H1 (cell line): ENCODE measurements at regions not wholly inside any gene's neighbourhood (a gene's known extent, or its start where the extent isn't known, plus 50 kb on each side); places are given as distances from the start of the nearest gene placed in this dataset.

Experiments
- CTCF ChIA-PET: fragments of 300-600 bp; sonication (Branson Sonifier 250); formaldehyde crosslinking; loops from one replicate; lab custom pipeline; 2021; ENCODE audit not compliant: partially characterized antibody; lab: Charles Lee
- POLR2A ChIA-PET: fragments of 300-600 bp; sonication (Branson Sonifier 250); formaldehyde crosslinking; loops from one replicate; lab custom pipeline; 2021; ENCODE audit warnings: inconsistent platforms; ENCODE audit not compliant: partially characterized antibody; lab: Charles Lee
- DNase-seq, 2 experiments: peaks; one replicate each; pipeline versions ENCODE4 v3.0.0 to v3.0.0-alpha.2; 2010 to 2022; ENCODE audit warnings: low spot score in 2 of 2, low read depth in 1 of 2, mixed read lengths in 1 of 2
- FAIRE-seq: peaks from 2 replicates; lab custom pipeline; 2011; peaks lifted over from hg19 to GRCh38; lab: Jason Lieb, UNC
- H2AFZ ChIP-seq: 2 replicates; pipeline ENCODE4 v1.8.1; 2012; ENCODE audit warnings: low read length, inconsistent platforms
- H2AK5ac ChIP-seq: 2 replicates; pipeline ENCODE4 v1.6.1; 2013; ENCODE audit warnings: low read depth, low read length
- H2BK120ac ChIP-seq: replicated peaks from 2 replicates; pipeline ENCODE3; 2013; ENCODE audit warnings: low read depth, low read length, inconsistent platforms
- H2BK12ac ChIP-seq: 2 replicates; pipeline ENCODE4 v1.6.1; 2013; ENCODE audit warnings: low read depth, low read length
- H2BK15ac ChIP-seq: 2 replicates; pipeline ENCODE4 v1.6.1; 2013; ENCODE audit warnings: low read length
- H2BK20ac ChIP-seq: 2 replicates; pipeline ENCODE4 v1.6.1; 2013; ENCODE audit warnings: low read length
- H2BK5ac ChIP-seq: 2 replicates; pipeline ENCODE4 v1.6.1; 2013; ENCODE audit warnings: low read depth, low read length
- H3K14ac ChIP-seq: 2 replicates; pipeline ENCODE4 v1.6.1; 2013; ENCODE audit warnings: inconsistent platforms; ENCODE audit not compliant: insufficient read length
- H3K18ac ChIP-seq: 2 replicates; pipeline ENCODE4 v1.6.1; 2013; ENCODE audit warnings: low read length; ENCODE audit errors: extremely low read depth
- H3K23ac ChIP-seq: 2 replicates; pipeline ENCODE4 v1.6.1; 2013; ENCODE audit warnings: inconsistent platforms; ENCODE audit not compliant: insufficient read length
- H3K23me2 ChIP-seq: 2 replicates; pipeline ENCODE4 v1.6.1; 2013; ENCODE audit warnings: low read depth, low read length
- H3K27ac ChIP-seq: 2 replicates; pipeline ENCODE4 v1.6.1; 2011; ENCODE audit warnings: low read depth, low read length, inconsistent platforms
- H3K27me3 ChIP-seq, 4 experiments: replicated peaks in 1 of 4; 1 replicate in 1 of 4; 2 replicates in 3 of 4; pipeline versions ENCODE4 v1.6.1 to v1.8.1; 2011 to 2013; ENCODE audit warnings: low read length in 3 of 4, mild to moderate bottlenecking in 3 of 4, inconsistent platforms in 2 of 4, mixed read lengths in 2 of 4, moderate library complexity in 1 of 4; ENCODE audit not compliant: control insufficient read depth in 3 of 4, insufficient read depth in 3 of 4; ENCODE audit errors: extremely low read depth in 1 of 4
- H3K36me3 ChIP-seq, 4 experiments: 2 replicates each; pipeline versions ENCODE4 v1.6.1 to v1.8.1; 2011 to 2013; ENCODE audit warnings: mild to moderate bottlenecking in 4 of 4, low read length in 3 of 4, moderate library complexity in 2 of 4, control low read depth in 1 of 4, inconsistent platforms in 1 of 4; ENCODE audit not compliant: insufficient read depth in 4 of 4, control insufficient read depth in 2 of 4
- H3K4ac ChIP-seq: replicated peaks from 2 replicates; pipeline ENCODE3; 2013; ENCODE audit warnings: low read length, low read depth, mixed read lengths, inconsistent platforms; ENCODE audit not compliant: insufficient read length
- H3K4me1 ChIP-seq, 4 experiments: replicated peaks in 1 of 4; 1 replicate in 1 of 4; 2 replicates in 3 of 4; pipeline versions ENCODE4 v1.6.1 to v1.8.1; 2011 to 2013; ENCODE audit warnings: low read length in 3 of 4, inconsistent platforms in 2 of 4, mixed read lengths in 1 of 4; ENCODE audit not compliant: insufficient read depth in 4 of 4, control insufficient read depth in 3 of 4
- H3K4me2 ChIP-seq, 2 experiments: 2 replicates each; pipeline versions ENCODE4 v1.6.1 to v1.8.1; 2011 to 2013; ENCODE audit warnings: low read depth in 2 of 2, low read length in 2 of 2, control low read depth in 1 of 2, inconsistent platforms in 1 of 2, mild to moderate bottlenecking in 1 of 2; ENCODE audit not compliant: insufficient read depth in 1 of 2
- H3K4me3 ChIP-seq, 4 experiments: fragments of 200-600, 300-600 bp in 1 of 4; sonication (generic), shearing (Covaris generic), sonication (Bioruptor Twin) in 1 of 4; 2 replicates each; pipeline versions ENCODE4 v1.5.1 to v1.8.1; 2011 to 2016; ENCODE audit warnings: low read length in 4 of 4, low read depth in 3 of 4, control low read depth in 2 of 4, inconsistent platforms in 2 of 4, mild to moderate bottlenecking in 2 of 4, mixed read lengths in 1 of 4, moderate library complexity in 1 of 4; ENCODE audit not compliant: insufficient read depth in 2 of 4; ENCODE audit errors: extremely low read depth in 1 of 4
- H3K56ac ChIP-seq: replicated peaks from 2 replicates; pipeline ENCODE3; 2013; ENCODE audit warnings: low read depth, mild to moderate bottlenecking, mixed read lengths, low read length, inconsistent platforms; ENCODE audit not compliant: insufficient read length
- H3K79me1 ChIP-seq: 2 replicates; pipeline ENCODE4 v1.6.1; 2013; ENCODE audit warnings: low read depth, low read length, control low read depth
- H3K79me2 ChIP-seq, 2 experiments: 2 replicates each; pipeline versions ENCODE4 v1.6.1 to v1.8.1; 2012 to 2013; ENCODE audit warnings: low read length in 2 of 2, mild to moderate bottlenecking in 2 of 2, inconsistent platforms in 1 of 2; ENCODE audit not compliant: insufficient read depth in 2 of 2, control insufficient read depth in 1 of 2
- H3K9ac ChIP-seq, 4 experiments: replicated peaks in 1 of 4; 1 replicate in 1 of 4; 2 replicates in 3 of 4; pipeline versions ENCODE4 v1.6.1 to v1.8.1; 2011 to 2013; ENCODE audit warnings: low read depth in 3 of 4, low read length in 3 of 4, control low read depth in 2 of 4, mild to moderate bottlenecking in 2 of 4, moderate library complexity in 2 of 4, inconsistent platforms in 1 of 4; ENCODE audit errors: extremely low read depth in 1 of 4
- H3K9me3 ChIP-seq, 2 experiments: 2 replicates each; pipeline versions ENCODE4 v1.6.1 to v1.8.1; 2012 to 2013; ENCODE audit warnings: mild to moderate bottlenecking in 2 of 2, moderate library complexity in 2 of 2, control low read depth in 1 of 2, inconsistent platforms in 1 of 2, low read depth in 1 of 2, low read length in 1 of 2, mixed read lengths in 1 of 2; ENCODE audit not compliant: insufficient read depth in 2 of 2
- H4K20me1 ChIP-seq, 2 experiments: replicated peaks in 1 of 2; 2 replicates each; pipeline versions ENCODE3 to v1.8.1; 2011 to 2013; ENCODE audit warnings: inconsistent platforms in 2 of 2, low read length in 2 of 2, mild to moderate bottlenecking in 1 of 2; ENCODE audit not compliant: insufficient read depth in 2 of 2, control insufficient read depth in 1 of 2
- H4K5ac ChIP-seq: 2 replicates; pipeline ENCODE4 v1.6.1; 2013; ENCODE audit warnings: low read length, low read depth, mixed read lengths, inconsistent platforms; ENCODE audit not compliant: insufficient read length
- H4K8ac ChIP-seq: 2 replicates; pipeline ENCODE4 v1.8.0; 2013; ENCODE audit warnings: mild to moderate bottlenecking, moderate library complexity, low read length, inconsistent platforms; ENCODE audit not compliant: insufficient read depth; ENCODE audit errors: extremely low read depth
- H4K91ac ChIP-seq: replicated peaks from 2 replicates; pipeline ENCODE3; 2013; ENCODE audit warnings: low read length, mixed read lengths, inconsistent platforms; ENCODE audit not compliant: insufficient read length
- CBX8 ChIP-seq: fragments of 300-800, 300-1000 bp; sonication (generic); IDR thresholded peaks from 2 replicates; pipeline ENCODE4 v1.7.1; 2016; ENCODE audit warnings: low read depth, low read length, borderline replicate concordance
- CHD1 ChIP-seq: IDR thresholded peaks from 2 replicates; pipeline ENCODE4 v1.6.1; 2012; ENCODE audit warnings: low read depth, low read length, improper control_type of control experiment
- CHD2 ChIP-seq: IDR thresholded peaks from 2 replicates; pipeline ENCODE4 v1.6.1; 2012; ENCODE audit warnings: low read length, improper control_type of control experiment
- EZH2 ChIP-seq: fragments of 200-600 bp; sonication (generic); IDR thresholded peaks from 2 replicates; pipeline ENCODE4 v1.7.1; 2012; ENCODE audit warnings: low read depth, mild to moderate bottlenecking, moderate library complexity, low read length, inconsistent platforms; ENCODE audit not compliant: severe bottlenecking
- FOSL1 ChIP-seq: IDR thresholded peaks from 2 replicates; pipeline ENCODE4 v1.6.1; 2011; ENCODE audit warnings: mild to moderate bottlenecking, low read depth, low read length, moderate library complexity; ENCODE audit not compliant: insufficient read depth
- GTF2F1 ChIP-seq: IDR thresholded peaks from 2 replicates; pipeline ENCODE4 v1.6.1; 2012; ENCODE audit warnings: low read depth, low read length, improper control_type of control experiment, borderline replicate concordance
- HDAC2 ChIP-seq, 2 experiments: fragments of 300-600 bp in 1 of 2; sonication (generic) in 1 of 2; IDR thresholded peaks; 2 replicates each; pipeline ENCODE4 v1.6.1; 2011 to 2012; ENCODE audit warnings: low read depth in 2 of 2, low read length in 2 of 2, mild to moderate bottlenecking in 2 of 2, moderate library complexity in 2 of 2, borderline replicate concordance in 1 of 2, inconsistent platforms in 1 of 2
- JUND ChIP-seq: IDR thresholded peaks from 2 replicates; pipeline ENCODE4 v1.6.1; 2011; ENCODE audit warnings: mild to moderate bottlenecking, improper control_type of control experiment, low read length
- KDM1A ChIP-seq: fragments of 200-600, 300-600 bp; sonication (generic); IDR thresholded peaks from 2 replicates; pipeline ENCODE4 v1.7.1; 2016; ENCODE audit warnings: mild to moderate bottlenecking, low read length, borderline replicate concordance
- MAFK ChIP-seq: IDR thresholded peaks from 2 replicates; pipeline ENCODE4 v1.6.1; 2012; ENCODE audit warnings: low read depth, mild to moderate bottlenecking, improper control_type of control experiment, low read length
- POLR2A ChIP-seq, 2 experiments: IDR thresholded peaks; 1 replicate in 1 of 2; 2 replicates in 1 of 2; pipeline ENCODE4 v1.6.1; 2011; ENCODE audit warnings: low read depth in 2 of 2, low read length in 2 of 2, mild to moderate bottlenecking in 2 of 2; ENCODE audit errors: control extremely low read depth in 1 of 2
- SP2 ChIP-seq: IDR thresholded peaks from 2 replicates; pipeline ENCODE4 v1.6.1; 2012; ENCODE audit warnings: mild to moderate bottlenecking, low read length, inconsistent platforms
- SP4 ChIP-seq: IDR thresholded peaks from 2 replicates; pipeline ENCODE4 v1.6.1; 2012; ENCODE audit warnings: low read length, inconsistent platforms
- USF2 ChIP-seq: IDR thresholded peaks from 2 replicates; pipeline ENCODE4 v1.6.1; 2011; ENCODE audit warnings: low read length, improper control_type of control experiment
- WGBS, 2 experiments: shearing (Covaris generic) in 1 of 2; methylation state at CpG; one replicate each; pipeline versions ENCODE4 v1.1.6 to v1.1.7; 2013 to 2015; ENCODE audit warnings: low lambda C conversion rate in 2 of 2, mixed read lengths in 2 of 2, inconsistent platforms in 1 of 2, low coverage in 1 of 2, missing lambda C conversion rate in 1 of 2; ENCODE audit not compliant: insufficient replicate concordance in 2 of 2, insufficient coverage in 1 of 2, insufficient read length in 1 of 2; ENCODE audit errors: extremely low coverage in 1 of 2, missing lambda C conversion rate in 1 of 2; 5-methylcytosine and 5-hydroxymethylcytosine counted together

- Histone ChIP-seq H3K79me2 (no peaks in the 10 kb centered on the region), H3K23ac (no peak overlapping the region), H2BK12ac (no peak overlapping the region), H3K4ac (no peak overlapping the region), H3K36me3 (no peaks in the 10 kb centered on the region), H4K5ac (no peak overlapping the region), H4K20me1 (no peaks in the 10 kb centered on the region), H2AFZ (no peak overlapping the region), H2BK5ac (no peak overlapping the region), H3K18ac (no peak overlapping the region), H3K9me3 (no peaks in the 10 kb centered on the region), H2BK15ac (no peak overlapping the region), H3K4me3 (no peak overlapping the region), H3K27me3 (no peaks in the 10 kb centered on the region), H3K4me2 (no peak overlapping the region), H4K8ac (no peak overlapping the region), H4K91ac (no peak overlapping the region), H2AK5ac (no peak overlapping the region), H2BK20ac (no peak overlapping the region), H3K23me2 (no peaks in the 10 kb centered on the region; the same call in none of the 2 replicates), H2BK120ac (no peak overlapping the region), H3K14ac (no peak overlapping the region), H3K27ac (no peak overlapping the region), H3K56ac (no peak overlapping the region), H3K79me1 (peaks cover 2% of the 10 kb centered on the region; the same call in 1 of the 2 replicates), H3K4me1 (peaks cover 0 to 18% (median 8%) of the 10 kb centered on the region in 4 experiments; a peak in 6 of 7 replicates), H3K9ac (no peak overlapping the region)
- TF ChIP-seq GTF2F1, result no peak
- TF ChIP-seq HDAC2 (IDR thresholded peaks at IDR 0.05; ENCODE audit: borderline replicate concordance in 1 of 2, low read depth in 2 of 2, low read length in 2 of 2), result no peak
- TF ChIP-seq USF2, result no peak
- no peak for TF ChIP-seq JUND
- no peak for TF ChIP-seq SP2
- no peak for TF ChIP-seq MAFK
- no peak for TF ChIP-seq KDM1A
- TF ChIP-seq SP4, result no peak
- no peak for TF ChIP-seq CBX8
- no peak for TF ChIP-seq EZH2
- no peak for TF ChIP-seq FOSL1
- no peak for TF ChIP-seq CHD2
- no peak for TF ChIP-seq POLR2A (IDR thresholded peaks at IDR 0.05; ENCODE audit: control extremely low read depth in 1 of 2, low read depth in 2 of 2, low read length in 2 of 2)
- TF ChIP-seq CHD1, result no peak
- ChIA-PET POLR2A (no interaction called here), CTCF (interaction anchor here (0.5 to 6.1 kb wide), 14 partner anchors 9 to 285 kb away, joined by 3 to 44 read pairs (median 4); no protein-coding TSS in a partner anchor)
- DNase-seq (no peak), FAIRE-seq (no peak)
- 97% methylated on average over 7 of the region's 7 CpGs; no CpG with 5 or more reads in 1 of the 2 experiments for WGBS, 2 experiments
Observed at GRCh38 chr11:116356451-116356850, 416.3 kb downstream of the BUD13 start.
